GM23338 (cell line): ENCODE measurements at regions not wholly inside any gene's neighbourhood (a gene's known extent, or its start where the extent isn't known, plus 50 kb on each side); places are given as distances from the start of the nearest gene placed in this dataset.

Experiments used
- ATAC-seq: fragments of 200-7000 bp; cut with Tn5 transposase; 3 replicates; pipeline ENCODE4 v1.9.1; 2020
- DNase-seq: peaks from one replicate; pipeline ENCODE4 v3.0.0-alpha.2; 2015; ENCODE audit warnings: low spot score
- H2AFZ ChIP-seq: fragments of 200-600 bp; sonication (generic); 2 replicates; pipeline ENCODE4 v1.8.0; 2016; ENCODE audit warnings: antibody characterized with exemption, mild to moderate bottlenecking, moderate library complexity
- H3F3A ChIP-seq: fragments of 200-600 bp; sonication (generic); replicated peaks from 2 replicates; pipeline ENCODE4 v1.8.0; 2017; ENCODE audit warnings: antibody characterized with exemption, mixed run types, low read depth
- H3K27ac ChIP-seq: fragments of 200-600 bp; sonication (generic); 2 replicates; pipeline ENCODE4 v1.6.1; 2016; ENCODE audit warnings: low read depth
- H3K27me3 ChIP-seq: fragments of 200-600 bp; sonication (generic); 2 replicates; pipeline ENCODE4 v1.8.0; 2016; ENCODE audit warnings: mild to moderate bottlenecking, mixed run types, moderate library complexity; ENCODE audit not compliant: insufficient read depth
- H3K36me3 ChIP-seq: fragments of 200-600 bp; sonication (generic); 2 replicates; pipeline ENCODE4 v1.8.0; 2016; ENCODE audit warnings: mild to moderate bottlenecking; ENCODE audit not compliant: insufficient read depth
- H3K4me1 ChIP-seq: fragments of 200-600 bp; sonication (generic); 2 replicates; pipeline ENCODE4 v1.8.0; 2016; ENCODE audit warnings: mild to moderate bottlenecking, moderate library complexity; ENCODE audit not compliant: insufficient read depth
- H3K4me2 ChIP-seq: fragments of 200-600 bp; sonication (generic); 2 replicates; pipeline ENCODE4 v1.7.1; 2017; ENCODE audit warnings: mixed run types
- H3K4me3 ChIP-seq: fragments of 200-600 bp; sonication (generic); 2 replicates; pipeline ENCODE4 v1.6.1; 2016; ENCODE audit warnings: mixed run types
- H3K79me2 ChIP-seq: fragments of 200-600 bp; sonication (generic); replicated peaks from 2 replicates; pipeline ENCODE4 v1.8.0; 2017; ENCODE audit warnings: mild to moderate bottlenecking; ENCODE audit not compliant: insufficient read depth
- H3K9me2 ChIP-seq: fragments of 200-600 bp; sonication (generic); 2 replicates; pipeline ENCODE4 v1.8.0; 2017; ENCODE audit not compliant: insufficient read depth
- H4K20me1 ChIP-seq: fragments of 200-600 bp; sonication (generic); replicated peaks from 2 replicates; pipeline ENCODE4 v1.8.0; 2017; ENCODE audit warnings: mild to moderate bottlenecking; ENCODE audit not compliant: insufficient read depth
- H3K27ac Mint-ChIP-seq: 2 replicates; pipeline ENCODE4 v1.8.0; 2020; ENCODE audit warnings: inconsistent platforms, mild to moderate bottlenecking, moderate library complexity, mixed read lengths
- H3K27me3 Mint-ChIP-seq: 3 replicates; pipeline ENCODE4 v1.8.0; 2022; ENCODE audit warnings: low read depth, mild to moderate bottlenecking, moderate library complexity, mixed read lengths, inconsistent platforms; ENCODE audit not compliant: insufficient read depth, poor library complexity
- H3K36me3 Mint-ChIP-seq: 3 replicates; pipeline ENCODE4 v1.8.0; 2021; ENCODE audit warnings: low read depth, mild to moderate bottlenecking, inconsistent platforms, moderate library complexity, mixed read lengths
- H3K4me1 Mint-ChIP-seq: 3 replicates; pipeline ENCODE4 v1.8.0; 2020; ENCODE audit warnings: mild to moderate bottlenecking, inconsistent platforms, mixed read lengths
- H3K4me3 Mint-ChIP-seq: 3 replicates; pipeline ENCODE4 v1.8.0; 2021; ENCODE audit warnings: moderate library complexity, mild to moderate bottlenecking, inconsistent platforms, mixed read lengths
- H3K9me3 Mint-ChIP-seq: 3 replicates; pipeline ENCODE4 v1.8.0; 2020; ENCODE audit warnings: moderate library complexity, mild to moderate bottlenecking, inconsistent platforms, mixed read lengths
- CTCF ChIP-seq, 2 experiments: fragments of 200-600 bp in 1 of 2; sonication (generic) in 1 of 2; conservative IDR thresholded peaks; 2 replicates each; pipeline versions ENCODE4 v1.5.1 to v1.6.1; 2016 to 2017; ENCODE audit warnings: antibody characterized with exemption in 2 of 2, low read depth in 2 of 2, mild to moderate bottlenecking in 2 of 2, moderate library complexity in 1 of 2
- ETS1 ChIP-seq: IDR thresholded peaks from 2 replicates; pipeline ENCODE4 v1.6.1; 2016; ENCODE audit warnings: antibody characterized with exemption
- EZH2 ChIP-seq: fragments of 200-600 bp; sonication (generic); IDR thresholded peaks from one replicate; pipeline ENCODE4 v1.8.0; 2017; ENCODE audit warnings: antibody characterized with exemption, mild to moderate bottlenecking, low read depth; ENCODE audit not compliant: unreplicated experiment
- EZH2phosphoT487 ChIP-seq: fragments of 200-600 bp; sonication (generic); IDR thresholded peaks from one replicate; pipeline ENCODE4 v1.8.1; 2018; ENCODE audit warnings: antibody characterized with exemption; ENCODE audit not compliant: unreplicated experiment
- JUNB ChIP-seq: IDR thresholded peaks from one replicate; pipeline ENCODE4 v1.6.1; 2016; ENCODE audit warnings: antibody characterized with exemption; ENCODE audit not compliant: unreplicated experiment
- POLR2AphosphoS5 ChIP-seq: IDR thresholded peaks from 2 replicates; pipeline ENCODE4 v1.6.1; 2016; ENCODE audit warnings: antibody characterized with exemption, low read depth
- REST ChIP-seq: IDR thresholded peaks from one replicate; pipeline ENCODE4 v1.6.1; 2018; ENCODE audit warnings: antibody characterized with exemption; ENCODE audit not compliant: unreplicated experiment
- ZNF114 ChIP-seq: fragments of 250-450 bp; sonication (Bioruptor Pico); IDR thresholded peaks from 2 replicates; pipeline ENCODE4 v1.5.0; 2020; ENCODE audit warnings: mild to moderate bottlenecking, moderate library complexity
- ZNF331 ChIP-seq: fragments of 250-450 bp; sonication (Bioruptor Pico); IDR thresholded peaks from 2 replicates; pipeline ENCODE4 v1.5.0; 2020; ENCODE audit warnings: low read depth, mild to moderate bottlenecking, moderate library complexity

- no peak for TF ChIP-seq ETS1
- no peak for TF ChIP-seq REST
- TF ChIP-seq EZH2phosphoT487: no peak
Observed at GRCh38 chr12:131408036-131408365, 302.9 kb upstream of the SFSWAP start (continued).

- Histone ChIP-seq H3K79me2 (no peaks in the 10 kb centered on the region), H3K4me3 (no peak overlapping the region), H3K4me2 (no peak overlapping the region), H2AFZ (no peak overlapping the region), H3K27me3 (no peaks in the 10 kb centered on the region), H3K27ac (no peak overlapping the region), H3K4me1 (no peaks in the 10 kb centered on the region), H3F3A (no peaks in the 10 kb centered on the region), H4K20me1 (no peaks in the 10 kb centered on the region), H3K9me2 (no peaks in the 10 kb centered on the region), H3K36me3 (no peaks in the 10 kb centered on the region)
- H3K4me1 Mint-ChIP-seq: no peaks in the 10 kb centered on the region
- peaks cover 12% of the 10 kb centered on the region for H3K27me3 Mint-ChIP-seq
- H3K4me3 Mint-ChIP-seq: no peak overlapping the region
- H3K36me3 Mint-ChIP-seq: no peaks in the 10 kb centered on the region; the same call in 1 of the 3 replicates
- no peak overlapping the region for H3K27ac Mint-ChIP-seq
- peaks cover 30% of the 10 kb centered on the region for H3K9me3 Mint-ChIP-seq
- ATAC-seq (no peak), DNase-seq (no peak)
- no peak for TF ChIP-seq ZNF331
- no peak for TF ChIP-seq EZH2phosphoT487
- TF ChIP-seq CTCF (conservative IDR thresholded peaks at IDR 0.05; ENCODE audit: low read depth in 2 of 2): no peak
- TF ChIP-seq ZNF114 (CRISPR knock-in tag): no peak
- no peak for TF ChIP-seq REST
- no peak for TF ChIP-seq POLR2AphosphoS5
- no peak for TF ChIP-seq JUNB
- no peak for TF ChIP-seq ETS1
- no peak for TF ChIP-seq EZH2
Observed at GRCh38 chr12:131408484-131408883, 302.4 kb upstream of the SFSWAP start.
